H1 (cell line): ENCODE measurements at regions not wholly inside any gene's neighbourhood (a gene's known extent, or its start where the extent isn't known, plus 50 kb on each side); places are given as distances from the start of the nearest gene placed in this dataset.

Experiments used
- ASH2L ChIP-seq: fragments of 200-600, 300-600 bp; sonication (generic); IDR thresholded peaks from one replicate; pipeline ENCODE4 v1.7.1; 2017; ENCODE audit warnings: low read length

DNA sequence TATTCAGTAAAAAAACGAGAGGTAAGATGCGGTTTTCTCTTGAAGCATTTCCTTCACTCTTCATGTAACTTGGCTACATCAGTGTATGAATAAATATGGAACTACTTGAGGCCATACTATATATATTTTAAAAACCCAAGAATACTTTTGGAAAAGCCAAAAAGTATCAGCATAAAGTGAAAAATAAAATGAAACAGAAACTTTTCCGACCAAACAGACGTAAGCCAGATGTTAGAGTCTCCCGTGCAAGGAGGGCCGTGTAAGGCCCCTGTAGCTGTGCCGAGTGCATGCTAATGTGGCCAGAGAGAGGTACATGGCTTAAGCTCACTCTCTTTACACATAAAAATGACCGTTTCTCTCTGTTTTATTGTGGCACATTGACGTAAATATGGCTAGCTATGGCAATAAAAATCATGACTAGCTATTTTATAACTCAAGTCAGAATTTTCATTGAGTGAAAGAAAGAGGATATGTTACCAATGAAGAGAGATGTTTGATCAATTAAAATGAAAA is 140.1 kb upstream of the GMDS start (continued):
- TF ChIP-seq ASH2L = no peak
